Stimulated activated CD4-positive, alpha-beta T cell treated with anti-CD3 and anti-CD28 coated beads, Interleukin-1b, Interleukin-23, amount 100 ng/mL, for 24 hours (primary cell): ENCODE measurements at regions not wholly inside any gene's neighbourhood (a gene's known extent, or its start where the extent isn't known, plus 50 kb on each side); places are given as distances from the start of the nearest gene placed in this dataset.
"Not testable (repeated sequence)": the region's sequence is repeated elsewhere in the genome, so short reads cannot be mapped to it uniquely, and the experiment has no call there.

ENCODE experiments used
- DNase-seq, 4 experiments: peaks; one replicate each; pipeline ENCODE4 v3.0.0-alpha.2; 2020; ENCODE audit warnings: low read depth in 4 of 4, low spot score in 1 of 4

- DNase-seq: no peak
These were observed 220.8 kb downstream of the ZNF621 start for GRCh38 chr3:40745381-40746106.

GRCh38 chr3:40751666-40752065 is 226.9 kb downstream of the ZNF621 start:
- DNase-seq: no peak

GRCh38 chr3:40752492-40752891 is 227.7 kb downstream of the ZNF621 start:
- DNase-seq: no peak

- DNase-seq: no peak
These were observed 228.6 kb downstream of the ZNF621 start for GRCh38 chr3:40753291-40753770.

- DNase-seq: no peak
These were observed 229.2 kb downstream of the ZNF621 start for GRCh38 chr3:40753951-40754350.

- no peak for DNase-seq
These were observed 230.2 kb downstream of the ZNF621 start for GRCh38 chr3:40754994-40755393.

- no peak for DNase-seq
These were observed 231.7 kb downstream of the ZNF621 start for GRCh38 chr3:40756500-40756899.

GRCh38 chr3:40762771-40763170 is 238.0 kb downstream of the ZNF621 start:
- not testable (repeated sequence) for DNase-seq

- DNase-seq: no peak
These were observed 239.0 kb downstream of the ZNF621 start for GRCh38 chr3:40763807-40764206.

- DNase-seq: no peak
These were observed 240.0 kb downstream of the ZNF621 start for GRCh38 chr3:40764747-40765146.

- no peak for DNase-seq
These were observed 241.1 kb downstream of the ZNF621 start for GRCh38 chr3:40765884-40766283.

- DNase-seq: no peak
These were observed 241.6 kb downstream of the ZNF621 start for GRCh38 chr3:40766396-40766795.

- DNase-seq: no peak
These were observed 243.3 kb downstream of the ZNF621 start for GRCh38 chr3:40768046-40768445.

- DNase-seq: no peak
These were observed 243.8 kb downstream of the ZNF621 start for GRCh38 chr3:40768536-40768935.

GRCh38 chr3:40770061-40770460 is 245.3 kb downstream of the ZNF621 start:
- DNase-seq: no peak

- no peak for DNase-seq
These were observed 246.4 kb downstream of the ZNF621 start for GRCh38 chr3:40771112-40771511.

- DNase-seq: no peak
These were observed 254.3 kb downstream of the ZNF621 start for GRCh38 chr3:40779039-40779438.

- DNase-seq: no peak
These were observed 255.6 kb downstream of the ZNF621 start for GRCh38 chr3:40780291-40780924.

- DNase-seq: no peak
These were observed 256.2 kb downstream of the ZNF621 start for GRCh38 chr3:40780925-40781406.

GRCh38 chr3:40782111-40782721 is 257.5 kb downstream of the ZNF621 start:
- DNase-seq: no peak

GRCh38 chr3:40790746-40791145 is 266.0 kb downstream of the ZNF621 start:
- no peak for DNase-seq

- DNase-seq: no peak
These were observed 269.0 kb downstream of the ZNF621 start for GRCh38 chr3:40793730-40794129.
